Activated effector memory CD4-positive, alpha-beta T cell treated with anti-CD3 and anti-CD28 coated beads, Interleukin-2, amount 50 U/mL, for 16 hours (primary cell): ENCODE measurements at regions not wholly inside any gene's neighbourhood (a gene's known extent, or its start where the extent isn't known, plus 50 kb on each side); places are given as distances from the start of the nearest gene placed in this dataset.
A peak's percentile ranks its signal among the peaks of the same experiment; 100 is the strongest.
"Not testable (repeated sequence)": the region's sequence is repeated elsewhere in the genome, so short reads cannot be mapped to it uniquely, and the experiment has no call there.

Experiments used
- DNase-seq: peaks from one replicate; pipeline ENCODE4 v3.0.0-alpha.2; 2020

- peak; percentile 54 for DNase-seq
These were observed 112.9 kb downstream of the METRNL start for GRCh38 chr17:83192161-83192788.

- DNase-seq = not testable (repeated sequence)
These were observed 113.5 kb downstream of the METRNL start for GRCh38 chr17:83192789-83193335.

- DNase-seq = peak; percentile 62
These were observed 114.2 kb downstream of the METRNL start for GRCh38 chr17:83193336-83194185.

- peak; percentile 59 for DNase-seq
These were observed 114.8 kb downstream of the METRNL start for GRCh38 chr17:83194186-83194561.

- peak; percentile 55 for DNase-seq
These were observed 115.4 kb downstream of the METRNL start for GRCh38 chr17:83194761-83195329.

- DNase-seq = peak; percentile 61
These were observed 116.1 kb downstream of the METRNL start for GRCh38 chr17:83195330-83196023.

- no peak for DNase-seq
These were observed 116.6 kb downstream of the METRNL start for GRCh38 chr17:83196024-83196365.

GRCh38 chr17:83196366-83196765 is 117.0 kb downstream of the METRNL start:
- peak; percentile 59 for DNase-seq

GRCh38 chr17:83196973-83197880 is 117.8 kb downstream of the METRNL start:
- DNase-seq = peak; percentile 38

- DNase-seq = peak; percentile 57
These were observed 119.2 kb downstream of the METRNL start for GRCh38 chr17:83198366-83199341.

- DNase-seq = peak; percentile 81
These were observed 120.2 kb downstream of the METRNL start for GRCh38 chr17:83199500-83200201.

GRCh38 chr17:83200231-83200699 is 120.9 kb downstream of the METRNL start:
- peak; percentile 75 for DNase-seq

- no peak for DNase-seq
These were observed 121.3 kb downstream of the METRNL start for GRCh38 chr17:83200751-83201150.

- DNase-seq = no peak
These were observed 122.0 kb downstream of the METRNL start for GRCh38 chr17:83201206-83202001.

- no peak for DNase-seq
These were observed 122.9 kb downstream of the METRNL start for GRCh38 chr17:83202002-83203000.

GRCh38 chr17:83203073-83203471 is 123.7 kb downstream of the METRNL start:
- DNase-seq = peak; percentile 56

- peak; percentile 58 for DNase-seq
These were observed 124.2 kb downstream of the METRNL start for GRCh38 chr17:83203472-83204221.
